GM23338 (cell line): ENCODE measurements at regions not wholly inside any gene's neighbourhood (a gene's known extent, or its start where the extent isn't known, plus 50 kb on each side); places are given as distances from the start of the nearest gene placed in this dataset.

Experiments
- ATAC-seq: fragments of 200-7000 bp; cut with Tn5 transposase; 3 replicates; pipeline ENCODE4 v1.9.1; 2020
- DNase-seq: peaks from one replicate; pipeline ENCODE4 v3.0.0-alpha.2; 2015; ENCODE audit warnings: low spot score
- H2AFZ ChIP-seq: fragments of 200-600 bp; sonication (generic); 2 replicates; pipeline ENCODE4 v1.8.0; 2016; ENCODE audit warnings: antibody characterized with exemption, mild to moderate bottlenecking, moderate library complexity
- H3F3A ChIP-seq: fragments of 200-600 bp; sonication (generic); replicated peaks from 2 replicates; pipeline ENCODE4 v1.8.0; 2017; ENCODE audit warnings: antibody characterized with exemption, mixed run types, low read depth
- H3K27ac ChIP-seq: fragments of 200-600 bp; sonication (generic); 2 replicates; pipeline ENCODE4 v1.6.1; 2016; ENCODE audit warnings: low read depth
- H3K27me3 ChIP-seq: fragments of 200-600 bp; sonication (generic); 2 replicates; pipeline ENCODE4 v1.8.0; 2016; ENCODE audit warnings: mild to moderate bottlenecking, mixed run types, moderate library complexity; ENCODE audit not compliant: insufficient read depth
- H3K36me3 ChIP-seq: fragments of 200-600 bp; sonication (generic); 2 replicates; pipeline ENCODE4 v1.8.0; 2016; ENCODE audit warnings: mild to moderate bottlenecking; ENCODE audit not compliant: insufficient read depth
- H3K4me1 ChIP-seq: fragments of 200-600 bp; sonication (generic); 2 replicates; pipeline ENCODE4 v1.8.0; 2016; ENCODE audit warnings: mild to moderate bottlenecking, moderate library complexity; ENCODE audit not compliant: insufficient read depth
- H3K4me2 ChIP-seq: fragments of 200-600 bp; sonication (generic); 2 replicates; pipeline ENCODE4 v1.7.1; 2017; ENCODE audit warnings: mixed run types
- H3K4me3 ChIP-seq: fragments of 200-600 bp; sonication (generic); 2 replicates; pipeline ENCODE4 v1.6.1; 2016; ENCODE audit warnings: mixed run types
- H3K79me2 ChIP-seq: fragments of 200-600 bp; sonication (generic); replicated peaks from 2 replicates; pipeline ENCODE4 v1.8.0; 2017; ENCODE audit warnings: mild to moderate bottlenecking; ENCODE audit not compliant: insufficient read depth
- H3K9me2 ChIP-seq: fragments of 200-600 bp; sonication (generic); 2 replicates; pipeline ENCODE4 v1.8.0; 2017; ENCODE audit not compliant: insufficient read depth
- H4K20me1 ChIP-seq: fragments of 200-600 bp; sonication (generic); replicated peaks from 2 replicates; pipeline ENCODE4 v1.8.0; 2017; ENCODE audit warnings: mild to moderate bottlenecking; ENCODE audit not compliant: insufficient read depth
- H3K27ac Mint-ChIP-seq: 2 replicates; pipeline ENCODE4 v1.8.0; 2020; ENCODE audit warnings: inconsistent platforms, mild to moderate bottlenecking, moderate library complexity, mixed read lengths
- H3K27me3 Mint-ChIP-seq: 3 replicates; pipeline ENCODE4 v1.8.0; 2022; ENCODE audit warnings: low read depth, mild to moderate bottlenecking, moderate library complexity, mixed read lengths, inconsistent platforms; ENCODE audit not compliant: insufficient read depth, poor library complexity
- H3K36me3 Mint-ChIP-seq: 3 replicates; pipeline ENCODE4 v1.8.0; 2021; ENCODE audit warnings: low read depth, mild to moderate bottlenecking, inconsistent platforms, moderate library complexity, mixed read lengths
- H3K4me1 Mint-ChIP-seq: 3 replicates; pipeline ENCODE4 v1.8.0; 2020; ENCODE audit warnings: mild to moderate bottlenecking, inconsistent platforms, mixed read lengths
- H3K4me3 Mint-ChIP-seq: 3 replicates; pipeline ENCODE4 v1.8.0; 2021; ENCODE audit warnings: moderate library complexity, mild to moderate bottlenecking, inconsistent platforms, mixed read lengths
- H3K9me3 Mint-ChIP-seq: 3 replicates; pipeline ENCODE4 v1.8.0; 2020; ENCODE audit warnings: moderate library complexity, mild to moderate bottlenecking, inconsistent platforms, mixed read lengths
- ETS1 ChIP-seq: IDR thresholded peaks from 2 replicates; pipeline ENCODE4 v1.6.1; 2016; ENCODE audit warnings: antibody characterized with exemption
- EZH2 ChIP-seq: fragments of 200-600 bp; sonication (generic); IDR thresholded peaks from one replicate; pipeline ENCODE4 v1.8.0; 2017; ENCODE audit warnings: antibody characterized with exemption, mild to moderate bottlenecking, low read depth; ENCODE audit not compliant: unreplicated experiment
- EZH2phosphoT487 ChIP-seq: fragments of 200-600 bp; sonication (generic); IDR thresholded peaks from one replicate; pipeline ENCODE4 v1.8.1; 2018; ENCODE audit warnings: antibody characterized with exemption; ENCODE audit not compliant: unreplicated experiment
- NANOG ChIP-seq: IDR thresholded peaks from 2 replicates; pipeline ENCODE4 v1.6.1; 2016; ENCODE audit warnings: antibody characterized with exemption, borderline replicate concordance
- STAT1 ChIP-seq: IDR thresholded peaks from one replicate; pipeline ENCODE4 v1.6.1; 2016; ENCODE audit warnings: antibody characterized with exemption; ENCODE audit not compliant: unreplicated experiment
- ZNF114 ChIP-seq: fragments of 250-450 bp; sonication (Bioruptor Pico); IDR thresholded peaks from 2 replicates; pipeline ENCODE4 v1.5.0; 2020; ENCODE audit warnings: mild to moderate bottlenecking, moderate library complexity
- ZNF331 ChIP-seq: fragments of 250-450 bp; sonication (Bioruptor Pico); IDR thresholded peaks from 2 replicates; pipeline ENCODE4 v1.5.0; 2020; ENCODE audit warnings: low read depth, mild to moderate bottlenecking, moderate library complexity
- TF ChIP-seq, protein P1 (sequence below): fragments of 250-450 bp; sonication (Bioruptor Pico); IDR thresholded peaks from 2 replicates; pipeline ENCODE4 v1.5.0; 2020; ENCODE audit warnings: mild to moderate bottlenecking, moderate library complexity
- TF ChIP-seq, protein P2 (sequence below), 2 experiments: fragments of 200-600 bp in 1 of 2; sonication (generic) in 1 of 2; conservative IDR thresholded peaks; 2 replicates each; pipeline versions ENCODE4 v1.5.1 to v1.6.1; 2016 to 2017; ENCODE audit warnings: antibody characterized with exemption in 2 of 2, low read depth in 2 of 2, mild to moderate bottlenecking in 2 of 2, moderate library complexity in 1 of 2

- peaks cover 2% of the 10 kb centered on the region for H3K27me3 Mint-ChIP-seq
- Histone ChIP-seq H2AFZ (no peak overlapping the region), H3K4me3 (no peak overlapping the region), H3K4me2 (peak overlapping the region; percentile 12), H3F3A (no peaks in the 10 kb centered on the region), H3K79me2 (no peaks in the 10 kb centered on the region), H3K36me3 (no peaks in the 10 kb centered on the region), H3K9me2 (no peaks in the 10 kb centered on the region), H4K20me1 (no peaks in the 10 kb centered on the region), H3K4me1 (peaks cover 34% of the 10 kb centered on the region), H3K27me3 (no peaks in the 10 kb centered on the region), H3K27ac (peak overlapping the region; percentile 71)
- H3K4me1 Mint-ChIP-seq = peaks cover 18% of the 10 kb centered on the region
- H3K4me3 Mint-ChIP-seq = no peak overlapping the region
- ATAC-seq = no peak
- no peaks in the 10 kb centered on the region; the same call in 1 of the 3 replicates for H3K36me3 Mint-ChIP-seq
- TF ChIP-seq STAT1 = no peak
- TF ChIP-seq ZNF114 = no peak
- TF ChIP-seq NANOG = peak; percentile 69
- TF ChIP-seq ETS1 = peak; percentile 83
- TF ChIP-seq ZNF331 (CRISPR knock-in tag) = no peak
- TF ChIP-seq, protein P1, sequence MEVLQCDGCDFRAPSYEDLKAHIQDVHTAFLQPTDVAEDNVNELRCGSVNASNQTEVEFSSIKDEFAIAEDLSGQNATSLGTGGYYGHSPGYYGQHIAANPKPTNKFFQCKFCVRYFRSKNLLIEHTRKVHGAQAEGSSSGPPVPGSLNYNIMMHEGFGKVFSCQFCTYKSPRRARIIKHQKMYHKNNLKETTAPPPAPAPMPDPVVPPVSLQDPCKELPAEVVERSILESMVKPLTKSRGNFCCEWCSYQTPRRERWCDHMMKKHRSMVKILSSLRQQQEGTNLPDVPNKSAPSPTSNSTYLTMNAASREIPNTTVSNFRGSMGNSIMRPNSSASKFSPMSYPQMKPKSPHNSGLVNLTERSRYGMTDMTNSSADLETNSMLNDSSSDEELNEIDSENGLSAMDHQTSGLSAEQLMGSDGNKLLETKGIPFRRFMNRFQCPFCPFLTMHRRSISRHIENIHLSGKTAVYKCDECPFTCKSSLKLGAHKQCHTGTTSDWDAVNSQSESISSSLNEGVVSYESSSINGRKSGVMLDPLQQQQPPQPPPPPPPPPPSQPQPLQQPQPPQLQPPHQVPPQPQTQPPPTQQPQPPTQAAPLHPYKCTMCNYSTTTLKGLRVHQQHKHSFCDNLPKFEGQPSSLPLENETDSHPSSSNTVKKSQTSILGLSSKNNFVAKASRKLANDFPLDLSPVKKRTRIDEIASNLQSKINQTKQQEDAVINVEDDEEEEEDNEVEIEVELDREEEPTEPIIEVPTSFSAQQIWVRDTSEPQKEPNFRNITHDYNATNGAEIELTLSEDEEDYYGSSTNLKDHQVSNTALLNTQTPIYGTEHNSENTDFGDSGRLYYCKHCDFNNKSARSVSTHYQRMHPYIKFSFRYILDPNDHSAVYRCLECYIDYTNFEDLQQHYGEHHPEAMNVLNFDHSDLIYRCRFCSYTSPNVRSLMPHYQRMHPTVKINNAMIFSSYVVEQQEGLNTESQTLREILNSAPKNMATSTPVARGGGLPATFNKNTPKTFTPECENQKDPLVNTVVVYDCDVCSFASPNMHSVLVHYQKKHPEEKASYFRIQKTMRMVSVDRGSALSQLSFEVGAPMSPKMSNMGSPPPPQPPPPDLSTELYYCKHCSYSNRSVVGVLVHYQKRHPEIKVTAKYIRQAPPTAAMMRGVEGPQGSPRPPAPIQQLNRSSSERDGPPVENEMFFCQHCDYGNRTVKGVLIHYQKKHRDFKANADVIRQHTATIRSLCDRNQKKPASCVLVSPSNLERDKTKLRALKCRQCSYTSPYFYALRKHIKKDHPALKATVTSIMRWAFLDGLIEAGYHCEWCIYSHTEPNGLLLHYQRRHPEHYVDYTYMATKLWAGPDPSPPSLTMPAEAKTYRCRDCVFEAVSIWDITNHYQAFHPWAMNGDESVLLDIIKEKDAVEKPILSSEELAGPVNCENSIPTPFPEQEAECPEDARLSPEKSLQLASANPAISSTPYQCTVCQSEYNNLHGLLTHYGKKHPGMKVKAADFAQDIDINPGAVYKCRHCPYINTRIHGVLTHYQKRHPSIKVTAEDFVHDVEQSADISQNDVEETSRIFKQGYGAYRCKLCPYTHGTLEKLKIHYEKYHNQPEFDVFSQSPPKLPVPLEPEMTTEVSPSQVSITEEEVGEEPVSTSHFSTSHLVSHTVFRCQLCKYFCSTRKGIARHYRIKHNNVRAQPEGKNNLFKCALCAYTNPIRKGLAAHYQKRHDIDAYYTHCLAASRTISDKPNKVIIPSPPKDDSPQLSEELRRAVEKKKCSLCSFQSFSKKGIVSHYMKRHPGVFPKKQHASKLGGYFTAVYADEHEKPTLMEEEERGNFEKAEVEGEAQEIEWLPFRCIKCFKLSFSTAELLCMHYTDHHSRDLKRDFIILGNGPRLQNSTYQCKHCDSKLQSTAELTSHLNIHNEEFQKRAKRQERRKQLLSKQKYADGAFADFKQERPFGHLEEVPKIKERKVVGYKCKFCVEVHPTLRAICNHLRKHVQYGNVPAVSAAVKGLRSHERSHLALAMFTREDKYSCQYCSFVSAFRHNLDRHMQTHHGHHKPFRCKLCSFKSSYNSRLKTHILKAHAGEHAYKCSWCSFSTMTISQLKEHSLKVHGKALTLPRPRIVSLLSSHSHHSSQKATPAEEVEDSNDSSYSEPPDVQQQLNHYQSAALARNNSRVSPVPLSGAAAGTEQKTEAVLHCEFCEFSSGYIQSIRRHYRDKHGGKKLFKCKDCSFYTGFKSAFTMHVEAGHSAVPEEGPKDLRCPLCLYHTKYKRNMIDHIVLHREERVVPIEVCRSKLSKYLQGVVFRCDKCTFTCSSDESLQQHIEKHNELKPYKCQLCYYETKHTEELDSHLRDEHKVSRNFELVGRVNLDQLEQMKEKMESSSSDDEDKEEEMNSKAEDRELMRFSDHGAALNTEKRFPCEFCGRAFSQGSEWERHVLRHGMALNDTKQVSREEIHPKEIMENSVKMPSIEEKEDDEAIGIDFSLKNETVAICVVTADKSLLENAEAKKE (CRISPR knock-in tag) = no peak
- TF ChIP-seq, protein P2, sequence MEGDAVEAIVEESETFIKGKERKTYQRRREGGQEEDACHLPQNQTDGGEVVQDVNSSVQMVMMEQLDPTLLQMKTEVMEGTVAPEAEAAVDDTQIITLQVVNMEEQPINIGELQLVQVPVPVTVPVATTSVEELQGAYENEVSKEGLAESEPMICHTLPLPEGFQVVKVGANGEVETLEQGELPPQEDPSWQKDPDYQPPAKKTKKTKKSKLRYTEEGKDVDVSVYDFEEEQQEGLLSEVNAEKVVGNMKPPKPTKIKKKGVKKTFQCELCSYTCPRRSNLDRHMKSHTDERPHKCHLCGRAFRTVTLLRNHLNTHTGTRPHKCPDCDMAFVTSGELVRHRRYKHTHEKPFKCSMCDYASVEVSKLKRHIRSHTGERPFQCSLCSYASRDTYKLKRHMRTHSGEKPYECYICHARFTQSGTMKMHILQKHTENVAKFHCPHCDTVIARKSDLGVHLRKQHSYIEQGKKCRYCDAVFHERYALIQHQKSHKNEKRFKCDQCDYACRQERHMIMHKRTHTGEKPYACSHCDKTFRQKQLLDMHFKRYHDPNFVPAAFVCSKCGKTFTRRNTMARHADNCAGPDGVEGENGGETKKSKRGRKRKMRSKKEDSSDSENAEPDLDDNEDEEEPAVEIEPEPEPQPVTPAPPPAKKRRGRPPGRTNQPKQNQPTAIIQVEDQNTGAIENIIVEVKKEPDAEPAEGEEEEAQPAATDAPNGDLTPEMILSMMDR (conservative IDR thresholded peaks at IDR 0.05; ENCODE audit: low read depth in 2 of 2) = no peak
- TF ChIP-seq EZH2phosphoT487 = no peak
- no peak for TF ChIP-seq EZH2
- DNase-seq = peak; percentile 42
- peaks cover 4% of the 10 kb centered on the region; the same call in 1 of the 3 replicates for H3K9me3 Mint-ChIP-seq
- H3K27ac Mint-ChIP-seq = no peak overlapping the region
Observed at GRCh38 chr2:118345465-118345864, 257.2 kb downstream of the INSIG2 start.
